OCI-LY7 (cell line): ENCODE measurements at regions not wholly inside any gene's neighbourhood (a gene's known extent, or its start where the extent isn't known, plus 50 kb on each side); places are given as distances from the start of the nearest gene placed in this dataset.

Source experiments
- EZH2phosphoT487 ChIP-seq: fragments of 200-600 bp; sonication (generic); IDR thresholded peaks from 2 replicates; pipeline ENCODE4 v1.6.1; 2018; ENCODE audit warnings: low read depth, borderline replicate concordance, mild to moderate bottlenecking, mixed run types, antibody characterized with exemption, low read length, moderate library complexity, mixed read lengths
- TF ChIP-seq, protein P1 (sequence below): fragments of 200-600 bp; sonication (generic); conservative IDR thresholded peaks from 2 replicates; pipeline ENCODE4 v1.5.1; 2014; ENCODE audit warnings: mild to moderate bottlenecking, antibody characterized with exemption, low read length, moderate library complexity, mixed read lengths

DNA sequence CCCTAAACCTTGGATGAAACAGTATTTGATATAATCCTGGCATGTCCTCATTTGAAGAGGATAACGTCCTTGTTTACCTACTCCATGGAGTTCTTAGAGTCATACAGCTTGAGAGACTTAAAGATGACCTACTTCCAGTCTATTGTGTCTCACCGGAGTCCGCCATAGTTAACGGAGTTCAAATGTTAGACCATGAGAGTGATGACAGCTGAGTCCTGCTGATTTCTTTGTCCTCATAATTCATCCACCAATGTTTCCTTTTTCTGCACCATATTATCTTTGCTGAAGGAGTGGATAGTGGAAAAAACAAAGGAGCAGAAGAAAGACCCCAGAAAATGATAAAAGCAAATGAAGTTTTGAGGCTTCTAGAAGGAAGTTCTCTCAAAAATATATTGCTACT is 75.8 kb upstream of the HIF1A start:
- TF ChIP-seq, protein P1, sequence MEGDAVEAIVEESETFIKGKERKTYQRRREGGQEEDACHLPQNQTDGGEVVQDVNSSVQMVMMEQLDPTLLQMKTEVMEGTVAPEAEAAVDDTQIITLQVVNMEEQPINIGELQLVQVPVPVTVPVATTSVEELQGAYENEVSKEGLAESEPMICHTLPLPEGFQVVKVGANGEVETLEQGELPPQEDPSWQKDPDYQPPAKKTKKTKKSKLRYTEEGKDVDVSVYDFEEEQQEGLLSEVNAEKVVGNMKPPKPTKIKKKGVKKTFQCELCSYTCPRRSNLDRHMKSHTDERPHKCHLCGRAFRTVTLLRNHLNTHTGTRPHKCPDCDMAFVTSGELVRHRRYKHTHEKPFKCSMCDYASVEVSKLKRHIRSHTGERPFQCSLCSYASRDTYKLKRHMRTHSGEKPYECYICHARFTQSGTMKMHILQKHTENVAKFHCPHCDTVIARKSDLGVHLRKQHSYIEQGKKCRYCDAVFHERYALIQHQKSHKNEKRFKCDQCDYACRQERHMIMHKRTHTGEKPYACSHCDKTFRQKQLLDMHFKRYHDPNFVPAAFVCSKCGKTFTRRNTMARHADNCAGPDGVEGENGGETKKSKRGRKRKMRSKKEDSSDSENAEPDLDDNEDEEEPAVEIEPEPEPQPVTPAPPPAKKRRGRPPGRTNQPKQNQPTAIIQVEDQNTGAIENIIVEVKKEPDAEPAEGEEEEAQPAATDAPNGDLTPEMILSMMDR: no peak
- no peak for TF ChIP-seq EZH2phosphoT487
